ENCODE measurements at regions not wholly inside any gene's neighbourhood (a gene's known extent, or its start where the extent isn't known, plus 50 kb on each side); places are given as distances from the start of the nearest gene placed in this dataset.

DNA sequence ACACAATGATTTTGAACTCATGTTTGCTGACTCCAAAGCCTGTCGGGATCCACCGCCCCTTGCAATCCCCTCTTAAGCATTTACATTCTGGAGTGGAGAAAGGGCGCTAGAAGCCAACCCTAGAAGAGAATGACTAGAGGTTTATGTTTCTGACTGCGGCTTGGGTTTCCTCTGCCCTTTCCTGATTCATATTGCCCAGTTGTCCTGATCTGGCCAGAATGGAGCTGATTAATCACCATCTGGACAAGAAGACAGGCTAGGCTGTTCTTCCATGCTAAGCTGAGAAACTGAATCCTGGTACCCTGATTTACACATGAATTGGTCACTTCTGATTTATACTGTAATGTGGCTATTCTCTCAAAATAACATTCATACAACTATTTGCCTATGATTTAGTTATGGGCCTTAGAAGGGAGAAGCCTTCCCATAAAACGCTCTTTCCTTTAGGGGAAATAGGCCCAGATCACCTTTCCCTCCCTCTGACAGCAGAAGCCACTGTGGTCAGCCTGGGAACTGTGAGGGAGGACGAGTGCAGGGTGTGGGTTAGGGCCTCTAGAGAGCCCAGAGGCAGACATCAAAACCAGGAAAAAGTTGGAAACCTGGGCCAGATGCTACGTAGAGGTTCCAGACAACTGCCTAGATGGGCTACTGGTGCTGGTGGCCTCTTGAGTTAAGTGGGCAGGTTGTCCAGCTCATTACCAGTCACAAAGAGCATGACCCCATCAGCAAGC, 199.2 kb upstream of the PRDM1 start:
- no peak overlapping the region for H3K4me3 ChIP-seq (ENCODE audit: low read depth, low read length, poor library complexity, severe bottlenecking)
- no peaks in the 10 kb centered on the region for H4K20me1 ChIP-seq (ENCODE audit: insufficient read depth, low read length)
- peak overlapping the region; percentile 82; the same call in 1 of the 2 replicates for H2AFZ ChIP-seq (ENCODE audit: low read length)
- no peak for TF ChIP-seq EZH2phosphoT487 (IDR thresholded peaks at IDR 0.05; ENCODE audit: borderline replicate concordance, low read depth, low read length)
- TF ChIP-seq, protein P1, sequence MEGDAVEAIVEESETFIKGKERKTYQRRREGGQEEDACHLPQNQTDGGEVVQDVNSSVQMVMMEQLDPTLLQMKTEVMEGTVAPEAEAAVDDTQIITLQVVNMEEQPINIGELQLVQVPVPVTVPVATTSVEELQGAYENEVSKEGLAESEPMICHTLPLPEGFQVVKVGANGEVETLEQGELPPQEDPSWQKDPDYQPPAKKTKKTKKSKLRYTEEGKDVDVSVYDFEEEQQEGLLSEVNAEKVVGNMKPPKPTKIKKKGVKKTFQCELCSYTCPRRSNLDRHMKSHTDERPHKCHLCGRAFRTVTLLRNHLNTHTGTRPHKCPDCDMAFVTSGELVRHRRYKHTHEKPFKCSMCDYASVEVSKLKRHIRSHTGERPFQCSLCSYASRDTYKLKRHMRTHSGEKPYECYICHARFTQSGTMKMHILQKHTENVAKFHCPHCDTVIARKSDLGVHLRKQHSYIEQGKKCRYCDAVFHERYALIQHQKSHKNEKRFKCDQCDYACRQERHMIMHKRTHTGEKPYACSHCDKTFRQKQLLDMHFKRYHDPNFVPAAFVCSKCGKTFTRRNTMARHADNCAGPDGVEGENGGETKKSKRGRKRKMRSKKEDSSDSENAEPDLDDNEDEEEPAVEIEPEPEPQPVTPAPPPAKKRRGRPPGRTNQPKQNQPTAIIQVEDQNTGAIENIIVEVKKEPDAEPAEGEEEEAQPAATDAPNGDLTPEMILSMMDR (conservative IDR thresholded peaks at IDR 0.05; ENCODE audit: low read length): no peak
- no TSS peak for BruUV-seq (replicated peaks)
- H3K4me1 ChIP-seq (ENCODE audit: insufficient read depth, low read length, poor library complexity, severe bottlenecking): peaks cover 57% of the 10 kb centered on the region
- no peak for DNase-seq (ENCODE audit: low spot score)
- H3K4me2 ChIP-seq (ENCODE audit: low read length): no peak overlapping the region
- intact Hi-C loops (cut with micrococcal nuclease; ENCODE audit: unreplicated experiment): no loop called here
- H3K79me2 ChIP-seq (ENCODE audit: insufficient read depth, low read depth, low read length): no peaks in the 10 kb centered on the region
- CTCF ChIA-PET (ENCODE audit: unreplicated experiment): interaction anchor here (0.6 kb wide), 1 partner anchor 20 kb away, joined by 4 read pairs; no protein-coding TSS in a partner anchor
- H3K27ac ChIP-seq (ENCODE audit: low read depth, low read length, poor library complexity, severe bottlenecking): no peak overlapping the region
- H3K36me3 ChIP-seq (ENCODE audit: insufficient read depth, low read length): 0 out of 2 replicates have a peak, but pooled peaks cover 5% of the 10 kb centered on the region
- H3K9me2 ChIP-seq (ENCODE audit: insufficient read depth, low read length): no peaks in the 10 kb centered on the region
- H3K9me3 ChIP-seq (ENCODE audit: low read length): peaks cover 14% of the 10 kb centered on the region; the same call in 1 of the 2 replicates
- POLR2A ChIA-PET: interaction anchor here (0.6 kb wide), 1 partner anchor 105 kb away, joined by 5 read pairs; no protein-coding TSS in a partner anchor

DNA sequence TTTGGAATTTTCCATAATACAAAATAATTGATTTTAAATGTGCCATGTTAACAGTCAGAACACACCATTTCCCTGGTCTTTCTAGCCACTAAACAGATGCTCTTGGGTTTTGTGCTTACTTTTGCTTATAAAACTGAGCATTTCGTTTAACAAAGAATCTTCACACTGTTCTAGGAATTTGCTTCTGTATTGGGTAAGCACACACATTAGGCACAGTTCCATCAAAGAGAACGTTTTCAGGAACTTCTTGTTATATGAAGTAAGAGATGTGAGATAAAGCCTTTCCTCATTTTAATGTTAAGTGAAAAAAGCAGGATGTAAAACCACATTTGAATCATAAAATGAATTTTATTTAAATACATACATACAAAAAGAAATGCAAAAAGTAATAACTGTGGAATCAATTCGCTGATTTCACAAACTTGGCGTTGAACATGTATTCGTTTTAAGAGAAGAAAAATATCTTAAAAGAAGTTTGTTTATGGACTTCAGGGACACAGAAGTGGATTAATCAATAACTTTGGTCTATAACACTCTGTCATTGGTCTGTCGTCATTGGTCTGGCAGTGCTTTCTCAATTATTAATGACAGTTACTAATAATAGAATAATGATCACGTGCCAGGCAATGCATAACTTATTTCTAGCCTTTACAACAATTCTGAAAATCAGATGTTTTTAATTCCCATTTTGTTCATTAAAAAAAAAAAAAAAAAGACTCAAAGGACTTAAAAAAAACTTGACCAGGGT, 199.9 kb upstream of the PRDM1 start:
- H3K79me2 ChIP-seq (ENCODE audit: insufficient read depth, low read depth, low read length): no peaks in the 10 kb centered on the region
- peaks cover 14% of the 10 kb centered on the region; the same call in 1 of the 2 replicates for H3K9me3 ChIP-seq (ENCODE audit: low read length)
- peaks cover 56% of the 10 kb centered on the region for H3K4me1 ChIP-seq (ENCODE audit: insufficient read depth, low read length, poor library complexity, severe bottlenecking)
- H3K36me3 ChIP-seq (ENCODE audit: insufficient read depth, low read length): 0 out of 2 replicates have a peak, but pooled peaks cover 5% of the 10 kb centered on the region
- CTCF ChIA-PET (ENCODE audit: unreplicated experiment): no interaction called here
- no peak overlapping the region for H3K4me2 ChIP-seq (ENCODE audit: low read length)
- DNase-seq (ENCODE audit: low spot score): no peak
- no peak overlapping the region for H2AFZ ChIP-seq (ENCODE audit: low read length)
- no TSS peak for BruUV-seq (replicated peaks)
- no peak for TF ChIP-seq EZH2phosphoT487 (IDR thresholded peaks at IDR 0.05; ENCODE audit: borderline replicate concordance, low read depth, low read length)
- TF ChIP-seq, protein P1 (conservative IDR thresholded peaks at IDR 0.05; ENCODE audit: low read length): no peak
- no peaks in the 10 kb centered on the region for H4K20me1 ChIP-seq (ENCODE audit: insufficient read depth, low read length)
- POLR2A ChIA-PET: interaction anchor here (4.1 to 4.4 kb wide), 2 partner anchors 8 to 13 kb away, joined by 22 to 42 read pairs; no protein-coding TSS in a partner anchor
- no peak overlapping the region for H3K27ac ChIP-seq (ENCODE audit: low read depth, low read length, poor library complexity, severe bottlenecking)
- intact Hi-C loops (cut with micrococcal nuclease; ENCODE audit: unreplicated experiment): no loop called here
- no peak overlapping the region for H3K4me3 ChIP-seq (ENCODE audit: low read depth, low read length, poor library complexity, severe bottlenecking)
- no peaks in the 10 kb centered on the region for H3K9me2 ChIP-seq (ENCODE audit: insufficient read depth, low read length)

Data from OCI-LY7 (cell line).